GM19463 (cell line): ENCODE measurements at regions not wholly inside any gene's neighbourhood (a gene's known extent, or its start where the extent isn't known, plus 50 kb on each side); places are given as distances from the start of the nearest gene placed in this dataset.

Experiments used
- ATAC-seq: cut with Tn5 transposase; IDR thresholded peaks from one replicate; pipeline ENCODE4 v1.9.1; 2021; ENCODE audit warnings: mild to moderate bottlenecking, moderate library complexity; ENCODE audit not compliant: unreplicated experiment

GRCh38 chr2:165033402-165033801, 78.1 kb upstream of the SLC38A11 start:
- no peak for ATAC-seq

DNA sequence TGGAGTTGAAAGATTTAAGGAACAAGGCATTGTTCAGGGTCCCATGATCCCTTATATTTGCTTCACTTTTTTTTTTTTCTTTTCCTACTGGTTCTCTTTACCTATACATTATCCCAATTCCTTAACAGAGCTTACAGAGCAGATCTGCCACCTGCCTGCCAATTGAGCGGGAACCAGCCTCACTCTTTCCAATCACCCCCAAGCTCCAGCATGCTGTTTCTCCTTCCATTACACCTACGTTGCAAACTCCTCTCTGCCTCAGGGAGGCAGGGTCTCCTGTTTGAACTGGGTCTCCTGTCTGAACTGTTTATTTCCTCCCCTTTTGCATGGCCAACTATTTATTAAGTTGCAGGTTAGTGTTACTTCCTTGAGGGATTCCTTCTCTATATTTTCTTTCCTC, 77.2 kb upstream of the SLC38A11 start:
- ATAC-seq: no peak

GRCh38 chr2:165024199-165024598, 68.9 kb upstream of the SLC38A11 start:
- no peak for ATAC-seq

DNA sequence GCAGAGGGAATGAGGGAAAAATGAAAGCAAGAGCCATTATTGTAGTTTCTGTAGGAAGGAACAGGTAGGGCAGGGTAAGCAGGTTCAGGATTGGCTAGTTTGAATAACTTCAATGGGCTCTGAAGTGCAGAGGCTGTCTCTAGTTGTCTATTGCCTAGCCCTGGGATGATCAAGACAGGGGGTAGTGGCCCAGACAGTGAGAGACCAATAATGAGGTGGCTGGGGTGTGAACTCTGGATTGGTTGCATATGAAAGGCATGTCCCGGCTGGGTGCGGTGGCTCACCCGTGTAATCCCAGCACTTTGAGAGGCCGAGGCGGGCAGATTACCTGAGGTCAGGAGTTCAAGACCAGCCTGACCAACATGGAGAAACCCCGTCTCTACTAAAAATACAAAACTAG, 67.5 kb upstream of the SLC38A11 start:
- no peak for ATAC-seq

DNA sequence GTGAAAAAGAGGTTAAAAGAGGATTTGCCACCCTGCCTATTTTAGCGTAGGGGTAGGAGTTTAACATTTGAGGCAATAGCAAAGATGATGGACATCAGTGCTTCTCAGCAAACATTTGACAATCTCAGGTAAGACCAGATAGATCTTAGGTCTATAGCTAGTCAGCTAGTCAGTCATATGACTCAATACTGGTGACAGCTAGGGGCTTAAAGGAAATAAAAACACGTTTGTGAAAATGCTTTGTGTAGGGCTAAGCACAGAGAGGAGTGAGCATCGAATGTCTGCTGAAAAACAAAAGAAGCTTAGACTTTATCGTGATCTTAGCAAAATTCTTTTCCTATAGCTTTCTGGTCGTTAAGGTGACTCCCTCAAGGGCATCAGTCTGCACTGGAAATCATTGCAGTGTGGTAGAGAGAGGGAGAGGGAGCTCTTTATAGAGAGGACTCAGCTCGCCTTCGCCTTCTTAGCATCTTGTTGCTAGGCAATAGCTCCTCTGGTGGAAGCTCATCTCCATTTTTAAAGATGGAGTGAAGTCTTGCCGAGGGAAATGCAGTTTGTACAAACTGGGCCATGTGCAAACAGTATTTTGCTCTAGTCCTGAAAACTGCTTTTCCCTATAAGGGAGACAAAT, 62.8 kb upstream of the SLC38A11 start:
- no peak for ATAC-seq

GRCh38 chr2:165016772-165017411, 61.6 kb upstream of the SLC38A11 start:
- ATAC-seq: peak; percentile 50

GRCh38 chr2:165015052-165015642, 59.8 kb upstream of the SLC38A11 start:
- ATAC-seq: peak; percentile 74

DNA sequence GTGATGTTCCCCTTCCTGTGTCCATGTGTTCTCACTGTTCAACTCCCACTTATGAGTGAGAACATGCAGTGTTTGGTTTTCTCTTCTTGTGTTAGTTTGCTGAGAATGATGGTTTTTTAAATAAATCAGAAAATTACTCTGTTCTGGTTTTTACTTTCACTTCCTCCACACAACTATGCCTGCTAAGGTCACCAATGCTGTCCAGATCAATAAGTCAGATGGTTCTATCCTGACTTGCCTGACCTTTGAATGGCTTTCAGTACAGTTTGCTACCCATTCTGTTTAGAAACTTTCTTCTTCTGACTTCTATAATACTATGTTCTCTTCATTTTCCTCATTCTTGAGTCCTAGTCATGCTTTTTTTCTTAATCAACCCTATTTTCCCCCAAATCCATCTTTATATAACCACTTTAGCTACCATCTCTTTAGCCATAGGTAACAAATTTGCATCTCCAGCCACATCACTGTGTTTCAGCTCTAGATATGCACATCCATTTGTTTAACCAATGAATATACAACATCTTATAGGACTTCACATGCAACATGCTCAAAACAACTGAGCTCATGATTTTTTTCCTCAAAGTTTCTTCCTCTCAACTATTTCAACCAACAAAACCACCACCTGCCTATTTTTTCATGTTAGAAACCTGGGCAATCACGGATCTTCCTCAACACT, 58.8 kb upstream of the SLC38A11 start:
- peak; percentile 41 for ATAC-seq

- no peak for ATAC-seq
These were observed 55.9 kb upstream of the SLC38A11 start for GRCh38 chr2:165011199-165011598.

DNA sequence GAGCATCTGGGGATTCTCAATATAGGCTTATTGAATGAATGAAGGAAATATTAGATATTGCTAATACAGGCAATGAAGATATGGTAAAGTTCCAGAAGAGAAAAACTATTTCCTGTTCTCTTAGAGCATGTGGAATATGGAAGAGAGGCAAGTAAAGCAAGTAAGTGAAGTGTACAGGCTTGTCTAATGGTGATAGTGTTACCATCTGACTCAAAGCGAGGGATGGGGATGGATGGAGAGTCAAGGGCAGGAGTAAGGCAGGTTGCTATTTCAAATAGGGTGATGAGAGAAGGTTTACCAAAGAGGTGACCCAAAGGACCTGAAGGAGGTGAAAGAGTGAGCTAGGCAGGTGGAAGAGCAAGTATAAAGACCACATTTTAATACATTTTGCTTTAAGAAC, 55.2 kb upstream of the SLC38A11 start:
- ATAC-seq: no peak

- ATAC-seq: no peak
These were observed 54.1 kb upstream of the SLC38A11 start for GRCh38 chr2:165009466-165009865.

- ATAC-seq: no peak
These were observed 53.5 kb upstream of the SLC38A11 start for GRCh38 chr2:165008730-165009315.

GRCh38 chr2:165007161-165007744, 51.9 kb upstream of the SLC38A11 start:
- ATAC-seq: no peak
